ENCODE measurements at regions not wholly inside any gene's neighbourhood (a gene's known extent, or its start where the extent isn't known, plus 50 kb on each side); places are given as distances from the start of the nearest gene placed in this dataset.

- POLR2A ChIA-PET = no interaction called here
- DNase-seq (ENCODE audit: low spot score) = no peak
- intact Hi-C loops (cut with micrococcal nuclease; ENCODE audit: unreplicated experiment) = no loop called here
Measured at GRCh38 chr1:218673170-218673569, 328.0 kb downstream of the TGFB2 start.

More at GRCh38 chr1:218673170-218673569, 328.0 kb downstream of the TGFB2 start:
- Histone ChIP-seq H3K79me2 (ENCODE audit: insufficient read depth, low read length) (no peaks in the 10 kb centered on the region), H2AFZ (ENCODE audit: low read length) (no peak overlapping the region), H3K27me3 (ENCODE audit: control insufficient read depth in 1 of 2, insufficient read depth in 2 of 2, low read length in 2 of 2) (no peaks in the 10 kb centered on the region), H3K36me3 (replicated peaks in 1 of 2; ENCODE audit: control insufficient read depth in 1 of 2, insufficient read depth in 2 of 2, low read length in 2 of 2) (no peaks in the 10 kb centered on the region), H3K4me3 (replicated peaks in 1 of 3; ENCODE audit: insufficient read depth in 1 of 3, low read depth in 2 of 3, low read length in 3 of 3) (no peak overlapping the region), H3K9ac (ENCODE audit: insufficient read depth, low read depth, low read length) (no peak overlapping the region), H3K4me1 (ENCODE audit: insufficient read depth, low read length) (no peaks in the 10 kb centered on the region), H3K4me2 (ENCODE audit: low read depth, low read length) (no peak overlapping the region), H3K27ac (ENCODE audit: extremely low read length, insufficient read depth, low read length) (no peak overlapping the region), H4K20me1 (ENCODE audit: insufficient read depth, low read length) (no peaks in the 10 kb centered on the region), H3K9me3 (ENCODE audit: low read length) (no peaks in the 10 kb centered on the region)
- no TSS peak for BruUV-seq (replicated peaks)
- FAIRE-seq = no peak
- no peak for ATAC-seq
- TF ChIP-seq PHF5A (CRISPR knock-in tag; IDR thresholded peaks at IDR 0.05; ENCODE audit: low read depth, unreplicated experiment) (no peak), GATA4 (IDR thresholded peaks at IDR 0.05; ENCODE audit: borderline replicate concordance, low read depth) (no peak), MTF2 (CRISPR knock-in tag; IDR thresholded peaks at IDR 0.05; ENCODE audit: borderline replicate concordance) (no peak), ZNF556 (CRISPR knock-in tag; IDR thresholded peaks at IDR 0.05; ENCODE audit: borderline replicate concordance) (no peak), HOXA3 (CRISPR knock-in tag; IDR thresholded peaks at IDR 0.05) (no peak), RAD21 (CRISPR knock-in tag; IDR thresholded peaks at IDR 0.05) (no peak), FOXA1 (IDR thresholded peaks at IDR 0.05) (no peak), FOXA1 (CRISPR knock-in tag; IDR thresholded peaks at IDR 0.05) (no peak), E2F1 (CRISPR knock-in tag; IDR thresholded peaks at IDR 0.05) (no peak), ZNF570 (CRISPR knock-in tag; IDR thresholded peaks at IDR 0.05; ENCODE audit: borderline replicate concordance) (no peak), ZNF704 (CRISPR knock-in tag; IDR thresholded peaks at IDR 0.05; ENCODE audit: borderline replicate concordance) (no peak)
- TF ChIP-seq, protein P1, sequence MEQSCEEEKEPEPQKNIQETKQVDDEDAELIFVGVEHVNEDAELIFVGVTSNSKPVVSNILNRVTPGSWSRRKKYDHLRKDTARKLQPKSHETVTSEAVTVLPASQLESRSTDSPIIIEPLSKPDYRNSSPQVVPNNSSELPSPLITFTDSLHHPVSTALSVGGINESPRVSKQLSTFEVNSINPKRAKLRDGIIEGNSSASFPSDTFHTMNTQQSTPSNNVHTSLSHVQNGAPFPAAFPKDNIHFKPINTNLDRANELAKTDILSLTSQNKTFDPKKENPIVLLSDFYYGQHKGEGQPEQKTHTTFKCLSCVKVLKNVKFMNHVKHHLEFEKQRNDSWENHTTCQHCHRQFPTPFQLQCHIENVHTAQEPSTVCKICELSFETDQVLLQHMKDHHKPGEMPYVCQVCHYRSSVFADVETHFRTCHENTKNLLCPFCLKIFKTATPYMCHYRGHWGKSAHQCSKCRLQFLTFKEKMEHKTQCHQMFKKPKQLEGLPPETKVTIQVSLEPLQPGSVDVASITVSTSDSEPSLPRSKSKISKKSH (CRISPR knock-in tag; IDR thresholded peaks at IDR 0.05; ENCODE audit: borderline replicate concordance) = no peak
- TF ChIP-seq, protein P2, sequence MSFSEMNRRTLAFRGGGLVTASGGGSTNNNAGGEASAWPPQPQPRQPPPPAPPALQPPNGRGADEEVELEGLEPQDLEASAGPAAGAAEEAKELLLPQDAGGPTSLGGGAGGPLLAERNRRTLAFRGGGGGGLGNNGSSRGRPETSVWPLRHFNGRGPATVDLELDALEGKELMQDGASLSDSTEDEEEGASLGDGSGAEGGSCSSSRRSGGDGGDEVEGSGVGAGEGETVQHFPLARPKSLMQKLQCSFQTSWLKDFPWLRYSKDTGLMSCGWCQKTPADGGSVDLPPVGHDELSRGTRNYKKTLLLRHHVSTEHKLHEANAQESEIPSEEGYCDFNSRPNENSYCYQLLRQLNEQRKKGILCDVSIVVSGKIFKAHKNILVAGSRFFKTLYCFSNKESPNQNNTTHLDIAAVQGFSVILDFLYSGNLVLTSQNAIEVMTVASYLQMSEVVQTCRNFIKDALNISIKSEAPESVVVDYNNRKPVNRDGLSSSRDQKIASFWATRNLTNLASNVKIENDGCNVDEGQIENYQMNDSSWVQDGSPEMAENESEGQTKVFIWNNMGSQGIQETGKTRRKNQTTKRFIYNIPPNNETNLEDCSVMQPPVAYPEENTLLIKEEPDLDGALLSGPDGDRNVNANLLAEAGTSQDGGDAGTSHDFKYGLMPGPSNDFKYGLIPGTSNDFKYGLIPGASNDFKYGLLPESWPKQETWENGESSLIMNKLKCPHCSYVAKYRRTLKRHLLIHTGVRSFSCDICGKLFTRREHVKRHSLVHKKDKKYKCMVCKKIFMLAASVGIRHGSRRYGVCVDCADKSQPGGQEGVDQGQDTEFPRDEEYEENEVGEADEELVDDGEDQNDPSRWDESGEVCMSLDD (CRISPR knock-in tag; IDR thresholded peaks at IDR 0.05; ENCODE audit: borderline replicate concordance) = no peak
- CTCF ChIA-PET (ENCODE audit: low intra/inter-chr PET ratio, low total read pairs) = no interaction called here
- in situ Hi-C loops (cut with HindIII; ENCODE audit: extremely low pct_ligation_motif_present, low pct_unique_long_range_greater_than_20kb) = no loop called here
- WGBS (ENCODE audit: low lambda C conversion rate) = 42% methylated on average over 2 of the region's 2 CpGs

All from HepG2 (cell line).